H1 (cell line): ENCODE measurements at regions not wholly inside any gene's neighbourhood (a gene's known extent, or its start where the extent isn't known, plus 50 kb on each side); places are given as distances from the start of the nearest gene placed in this dataset.

ENCODE experiments used
- BACH1 ChIP-seq: IDR thresholded peaks from 2 replicates; pipeline ENCODE4 v1.6.1; 2012; ENCODE audit warnings: low read length, improper control_type of control experiment
- CREB1 ChIP-seq: IDR thresholded peaks from 2 replicates; pipeline ENCODE4 v1.6.1; 2012; ENCODE audit warnings: inconsistent platforms
- CTCF ChIP-seq, 3 experiments: IDR thresholded peaks; 1 replicate in 2 of 3; 2 replicates in 1 of 3; pipeline versions ENCODE4 v1.5.1 to v1.6.1; 2011; ENCODE audit warnings: low read length in 3 of 3, mild to moderate bottlenecking in 3 of 3, inconsistent platforms in 2 of 3, low read depth in 1 of 3, moderate library complexity in 1 of 3; ENCODE audit not compliant: insufficient read depth in 1 of 3; ENCODE audit errors: control extremely low read depth in 1 of 3
- EP300 ChIP-seq, 2 experiments: IDR thresholded peaks; 1 replicate in 1 of 2; 2 replicates in 1 of 2; pipeline ENCODE4 v1.6.1; 2011 to 2012; ENCODE audit warnings: low read depth in 2 of 2, low read length in 2 of 2, mild to moderate bottlenecking in 2 of 2, borderline replicate concordance in 1 of 2, inconsistent platforms in 1 of 2, moderate library complexity in 1 of 2
- EZH2 ChIP-seq: fragments of 200-600 bp; sonication (generic); IDR thresholded peaks from 2 replicates; pipeline ENCODE4 v1.7.1; 2012; ENCODE audit warnings: low read depth, mild to moderate bottlenecking, moderate library complexity, low read length, inconsistent platforms; ENCODE audit not compliant: severe bottlenecking
- GABPA ChIP-seq: IDR thresholded peaks from 2 replicates; pipeline ENCODE4 v1.6.1; 2011; ENCODE audit warnings: mild to moderate bottlenecking, low read length, moderate library complexity, borderline replicate concordance; ENCODE audit not compliant: insufficient read depth
- GTF2F1 ChIP-seq: IDR thresholded peaks from 2 replicates; pipeline ENCODE4 v1.6.1; 2012; ENCODE audit warnings: low read depth, low read length, improper control_type of control experiment, borderline replicate concordance
- JUND ChIP-seq: IDR thresholded peaks from 2 replicates; pipeline ENCODE4 v1.6.1; 2011; ENCODE audit warnings: mild to moderate bottlenecking, improper control_type of control experiment, low read length
- MAX ChIP-seq: IDR thresholded peaks from 2 replicates; pipeline ENCODE4 v1.6.1; 2012; ENCODE audit warnings: inconsistent platforms
- POLR2A ChIP-seq, 2 experiments: IDR thresholded peaks; 1 replicate in 1 of 2; 2 replicates in 1 of 2; pipeline ENCODE4 v1.6.1; 2011; ENCODE audit warnings: low read depth in 2 of 2, low read length in 2 of 2, mild to moderate bottlenecking in 2 of 2; ENCODE audit errors: control extremely low read depth in 1 of 2
- POLR2AphosphoS5 ChIP-seq: IDR thresholded peaks from 2 replicates; pipeline ENCODE4 v1.6.1; 2011; ENCODE audit warnings: low read depth, low read length
- POU5F1 ChIP-seq: IDR thresholded peaks from 2 replicates; pipeline ENCODE4 v1.6.1; 2011; ENCODE audit warnings: low read depth, mild to moderate bottlenecking, low read length, moderate library complexity
- SP2 ChIP-seq: IDR thresholded peaks from 2 replicates; pipeline ENCODE4 v1.6.1; 2012; ENCODE audit warnings: mild to moderate bottlenecking, low read length, inconsistent platforms
- TAF1 ChIP-seq: IDR thresholded peaks from 2 replicates; pipeline ENCODE4 v1.6.1; 2011; ENCODE audit warnings: mild to moderate bottlenecking, low read depth, low read length

DNA sequence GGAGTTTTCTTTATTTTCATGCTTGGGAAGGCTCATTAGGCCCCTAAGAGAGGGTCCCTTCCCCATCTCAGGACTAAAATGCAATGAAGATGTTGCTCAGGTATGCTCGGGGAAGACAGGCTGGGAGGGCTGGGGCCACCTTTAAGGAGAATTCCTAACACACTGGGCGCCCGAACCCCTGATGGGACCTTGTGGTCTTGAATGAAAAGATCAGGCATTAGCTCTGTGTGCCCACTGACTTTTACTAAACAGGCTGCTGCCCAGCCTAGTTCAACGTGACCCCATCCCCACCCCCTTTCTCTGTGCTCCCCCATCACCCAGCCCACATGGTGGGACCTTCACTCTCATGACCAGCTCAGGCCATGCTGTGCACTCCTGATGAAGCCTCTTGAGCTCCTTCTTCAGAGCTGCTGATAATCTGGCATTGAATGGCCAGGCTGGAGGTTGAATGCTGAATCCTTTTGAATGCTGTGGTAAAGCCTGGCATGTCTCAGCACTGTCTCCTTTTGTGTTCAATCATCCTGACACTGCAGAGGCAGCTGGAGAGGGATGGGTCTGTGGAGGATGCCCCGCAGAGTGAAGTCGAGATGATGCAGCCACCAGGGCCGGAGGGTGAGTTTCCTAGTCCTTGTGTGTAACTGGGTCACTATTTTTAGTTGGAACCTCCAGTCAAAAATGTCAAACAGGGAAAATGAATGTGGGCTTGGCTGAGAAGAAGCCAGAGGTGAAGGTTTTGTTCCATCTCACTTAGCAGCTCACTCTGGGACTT, 209.1 kb downstream of the UQCRFS1 start:
- no peak for TF ChIP-seq CTCF (IDR thresholded peaks at IDR 0.05; ENCODE audit: control extremely low read depth in 1 of 3, insufficient read depth in 1 of 3, low read depth in 1 of 3, low read length in 3 of 3)
- no peak for TF ChIP-seq BACH1
- TF ChIP-seq POLR2A (IDR thresholded peaks at IDR 0.05; ENCODE audit: control extremely low read depth in 1 of 2, low read depth in 2 of 2, low read length in 2 of 2), result no peak
- TF ChIP-seq GABPA, result no peak
- TF ChIP-seq GTF2F1, result no peak
- TF ChIP-seq SP2, result no peak
- no peak for TF ChIP-seq POU5F1
- TF ChIP-seq MAX, result no peak
- TF ChIP-seq EZH2, result no peak
- TF ChIP-seq TAF1, result no peak
- TF ChIP-seq CREB1, result no peak
- TF ChIP-seq JUND, result no peak
- TF ChIP-seq POLR2AphosphoS5, result no peak
- no peak for TF ChIP-seq EP300 (IDR thresholded peaks at IDR 0.05; ENCODE audit: borderline replicate concordance in 1 of 2, low read depth in 2 of 2, low read length in 2 of 2)
